Keratinocyte (primary cell): ENCODE measurements at regions not wholly inside any gene's neighbourhood (a gene's known extent, or its start where the extent isn't known, plus 50 kb on each side); places are given as distances from the start of the nearest gene placed in this dataset.

ENCODE experiments used
- DNase-seq: peaks from one replicate; pipeline ENCODE4 v3.0.0-alpha.2; 2011; ENCODE audit warnings: low read depth, missing footprints, low spot score
- FAIRE-seq: peaks from 2 replicates; lab custom pipeline; 2011; peaks lifted over from hg19 to GRCh38; lab: Jason Lieb, UNC
- H2AFZ ChIP-seq: 2 replicates; pipeline ENCODE4 v1.6.0; 2012; ENCODE audit warnings: low read length, control low read depth, inconsistent platforms; ENCODE audit not compliant: control insufficient read depth
- H3K27ac ChIP-seq: 2 replicates; pipeline ENCODE4 v1.5.1; 2011; ENCODE audit warnings: low read length; ENCODE audit not compliant: control insufficient read depth, insufficient read depth
- H3K27me3 ChIP-seq: 3 replicates; pipeline ENCODE4 v1.6.0; 2011; ENCODE audit warnings: low read length; ENCODE audit not compliant: control insufficient read depth, insufficient read depth; ENCODE audit errors: extremely low read depth
- H3K36me3 ChIP-seq, 2 experiments: 2 replicates in 1 of 2; 3 replicates in 1 of 2; pipeline ENCODE4 v1.5.1; 2011; ENCODE audit warnings: low read length in 2 of 2, mild to moderate bottlenecking in 1 of 2; ENCODE audit not compliant: control insufficient read depth in 2 of 2, insufficient read depth in 2 of 2; ENCODE audit errors: extremely low read depth in 1 of 2
- H3K4me1 ChIP-seq: 3 replicates; pipeline ENCODE4 v1.5.1; 2011; ENCODE audit warnings: low read length; ENCODE audit not compliant: control insufficient read depth, insufficient read depth; ENCODE audit errors: extremely low read depth
- H3K4me2 ChIP-seq: 3 replicates; pipeline ENCODE4 v1.6.0; 2011; ENCODE audit warnings: low read depth, low read length; ENCODE audit not compliant: control insufficient read depth, insufficient read depth; ENCODE audit errors: extremely low read depth
- H3K4me3 ChIP-seq, 3 experiments: fragments of 200-600 bp in 1 of 3; sonication (generic) in 1 of 3; 2 replicates in 2 of 3; 3 replicates in 1 of 3; pipeline ENCODE4 v1.5.1; 2011 to 2016; ENCODE audit warnings: low read length in 3 of 3, mild to moderate bottlenecking in 3 of 3, control low read depth in 2 of 3, inconsistent platforms in 1 of 3, low read depth in 1 of 3, mixed read lengths in 1 of 3, mixed run types in 1 of 3, moderate library complexity in 1 of 3; ENCODE audit not compliant: control insufficient read depth in 2 of 3, insufficient read depth in 2 of 3; ENCODE audit errors: extremely low read depth in 1 of 3
- H3K79me2 ChIP-seq: 2 replicates; pipeline ENCODE4 v1.6.0; 2012; ENCODE audit warnings: low read length; ENCODE audit not compliant: control insufficient read depth, insufficient read depth
- H3K9ac ChIP-seq: 3 replicates; pipeline ENCODE4 v1.6.0; 2011; ENCODE audit warnings: low read length; ENCODE audit not compliant: control insufficient read depth, insufficient read depth; ENCODE audit errors: extremely low read depth
- H3K9me1 ChIP-seq: 3 replicates; pipeline ENCODE4 v1.6.0; 2011; ENCODE audit warnings: low read length; ENCODE audit not compliant: control insufficient read depth, insufficient read depth; ENCODE audit errors: extremely low read depth
- H3K9me3 ChIP-seq: 2 replicates; pipeline ENCODE4 v1.5.1; 2012; ENCODE audit warnings: low read depth, low read length; ENCODE audit not compliant: control insufficient read depth
- H4K20me1 ChIP-seq: 3 replicates; pipeline ENCODE4 v1.6.0; 2011; ENCODE audit warnings: low read length; ENCODE audit not compliant: control insufficient read depth, insufficient read depth; ENCODE audit errors: extremely low read depth
- EZH2 ChIP-seq: IDR thresholded peaks from one replicate; pipeline ENCODE4 v1.6.1; 2012; ENCODE audit warnings: inconsistent platforms, mild to moderate bottlenecking, low read length, moderate library complexity
- dilution Hi-C: fragments of 300-500 bp; cut with MboI; formaldehyde crosslinking; loops from one replicate; pipeline ENCODE4 v1.7.0; 2020; ENCODE audit warnings: low sequenced_read_pairs; ENCODE audit not compliant: extremely low pct_ligation_motif_present
- TF ChIP-seq, protein P1 (sequence below), 3 experiments: IDR thresholded peaks in 1 of 3; conservative IDR thresholded peaks in 1 of 3; optimal IDR thresholded peaks in 1 of 3; 2 replicates in 2 of 3; 3 replicates in 1 of 3; pipeline versions ENCODE3 to v1.5.1; 2011; ENCODE audit warnings: low read length in 3 of 3, mild to moderate bottlenecking in 3 of 3, moderate library complexity in 2 of 3, control low read depth in 1 of 3, inconsistent platforms in 1 of 3; ENCODE audit not compliant: insufficient read depth in 2 of 3; ENCODE audit errors: extremely low read depth in 1 of 3

DNA sequence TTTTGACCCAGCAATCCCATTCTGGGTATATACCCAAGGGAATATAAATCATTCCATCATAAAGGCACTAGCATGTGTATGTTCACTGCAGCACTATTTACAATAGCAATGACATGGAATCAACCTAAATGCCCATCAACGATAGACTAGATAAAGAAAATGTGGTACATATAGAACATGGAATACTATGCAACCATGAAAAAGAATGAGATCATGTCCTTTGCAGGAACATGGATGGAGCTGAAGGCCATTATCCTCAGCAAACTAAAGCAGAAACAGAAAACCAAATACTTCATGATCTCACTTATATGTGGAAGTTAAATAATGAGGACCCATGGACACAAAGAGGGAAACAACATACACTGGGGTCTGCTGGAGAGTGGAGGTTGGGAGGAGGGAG is 58.0 kb upstream of the STARD3NL start:
- Histone ChIP-seq H3K9ac (no peak overlapping the region), H3K79me2 (no peaks in the 10 kb centered on the region), H3K4me3 (no peak overlapping the region), H3K36me3 (no peaks in the 10 kb centered on the region), H3K9me1 (no peaks in the 10 kb centered on the region), H4K20me1 (no peaks in the 10 kb centered on the region), H3K27ac (no peak overlapping the region), H3K9me3 (no peaks in the 10 kb centered on the region), H3K4me1 (no peaks in the 10 kb centered on the region), H3K27me3 (no peaks in the 10 kb centered on the region), H2AFZ (no peak overlapping the region), H3K4me2 (no peak overlapping the region)
- no peak for TF ChIP-seq EZH2
- TF ChIP-seq, protein P1, sequence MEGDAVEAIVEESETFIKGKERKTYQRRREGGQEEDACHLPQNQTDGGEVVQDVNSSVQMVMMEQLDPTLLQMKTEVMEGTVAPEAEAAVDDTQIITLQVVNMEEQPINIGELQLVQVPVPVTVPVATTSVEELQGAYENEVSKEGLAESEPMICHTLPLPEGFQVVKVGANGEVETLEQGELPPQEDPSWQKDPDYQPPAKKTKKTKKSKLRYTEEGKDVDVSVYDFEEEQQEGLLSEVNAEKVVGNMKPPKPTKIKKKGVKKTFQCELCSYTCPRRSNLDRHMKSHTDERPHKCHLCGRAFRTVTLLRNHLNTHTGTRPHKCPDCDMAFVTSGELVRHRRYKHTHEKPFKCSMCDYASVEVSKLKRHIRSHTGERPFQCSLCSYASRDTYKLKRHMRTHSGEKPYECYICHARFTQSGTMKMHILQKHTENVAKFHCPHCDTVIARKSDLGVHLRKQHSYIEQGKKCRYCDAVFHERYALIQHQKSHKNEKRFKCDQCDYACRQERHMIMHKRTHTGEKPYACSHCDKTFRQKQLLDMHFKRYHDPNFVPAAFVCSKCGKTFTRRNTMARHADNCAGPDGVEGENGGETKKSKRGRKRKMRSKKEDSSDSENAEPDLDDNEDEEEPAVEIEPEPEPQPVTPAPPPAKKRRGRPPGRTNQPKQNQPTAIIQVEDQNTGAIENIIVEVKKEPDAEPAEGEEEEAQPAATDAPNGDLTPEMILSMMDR (optimal IDR thresholded peaks at IDR 0.05 in 1 of 3, IDR thresholded peaks at IDR 0.05 in 1 of 3, conservative IDR thresholded peaks at IDR 0.05 in 1 of 3; ENCODE audit: extremely low read depth in 1 of 3, insufficient read depth in 2 of 3, low read length in 3 of 3), result no peak
- FAIRE-seq, result no peak
- dilution Hi-C loops, result no loop called here
- DNase-seq, result no peak

DNA sequence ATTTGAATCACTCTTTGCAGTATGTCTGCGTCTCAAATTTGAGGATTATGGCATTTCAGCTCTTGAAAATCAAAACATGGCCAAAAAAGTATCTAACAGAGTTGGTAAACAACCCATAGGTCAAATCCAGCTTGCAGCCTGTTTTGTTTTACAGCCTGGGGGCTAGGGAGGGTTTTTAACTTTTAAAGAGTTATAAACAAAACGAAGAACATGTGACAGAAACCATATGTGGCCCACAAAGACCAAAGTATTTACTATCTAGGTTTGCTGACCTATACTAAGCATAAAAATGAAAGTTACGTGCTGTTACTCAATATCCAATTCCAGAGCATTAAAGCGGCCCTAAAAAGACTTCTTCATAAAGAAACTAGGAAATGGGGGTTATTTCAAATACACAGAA is 55.5 kb upstream of the STARD3NL start:
- no peak overlapping the region for H2AFZ ChIP-seq
- dilution Hi-C loops, result no loop called here
- no peaks in the 10 kb centered on the region for H4K20me1 ChIP-seq
- H3K79me2 ChIP-seq, result no peaks in the 10 kb centered on the region
- no peaks in the 10 kb centered on the region for H3K36me3 ChIP-seq
- H3K9me1 ChIP-seq, result no peaks in the 10 kb centered on the region
- no peak overlapping the region for H3K4me3 ChIP-seq
- DNase-seq, result no peak
- no peak overlapping the region for H3K4me2 ChIP-seq
- TF ChIP-seq, protein P1 (optimal IDR thresholded peaks at IDR 0.05 in 1 of 3, IDR thresholded peaks at IDR 0.05 in 1 of 3, conservative IDR thresholded peaks at IDR 0.05 in 1 of 3; ENCODE audit: extremely low read depth in 1 of 3, insufficient read depth in 2 of 3, low read length in 3 of 3), result no peak
- no peak for TF ChIP-seq EZH2
- H3K9ac ChIP-seq, result no peak overlapping the region
- no peaks in the 10 kb centered on the region for H3K27me3 ChIP-seq
- no peaks in the 10 kb centered on the region for H3K9me3 ChIP-seq
- no peak overlapping the region for H3K27ac ChIP-seq
- FAIRE-seq, result no peak
- H3K4me1 ChIP-seq, result no peaks in the 10 kb centered on the region
